HEK293 (cell line): ENCODE measurements at regions not wholly inside any gene's neighbourhood (a gene's known extent, or its start where the extent isn't known, plus 50 kb on each side); places are given as distances from the start of the nearest gene placed in this dataset.

Experiments
- REST ChIP-seq: fragments of 450-650 bp; formaldehyde crosslinking; IDR thresholded peaks from 2 replicates; pipeline ENCODE4 v1.5.1; 2016; ENCODE audit warnings: missing biosample characterization, missing genetic modification characterization
- ZEB2 ChIP-seq: fragments of 450-650 bp; formaldehyde crosslinking; IDR thresholded peaks from 2 replicates; pipeline ENCODE4 v1.5.1; 2016; ENCODE audit warnings: missing biosample characterization, missing genetic modification characterization
- ZIC2 ChIP-seq: fragments of 450-650 bp; formaldehyde crosslinking; IDR thresholded peaks from 2 replicates; pipeline ENCODE4 v1.5.1; 2016; ENCODE audit warnings: missing biosample characterization, missing genetic modification characterization
- ZNF138 ChIP-seq: fragments of 450-650 bp; formaldehyde crosslinking; IDR thresholded peaks from 2 replicates; pipeline ENCODE4 v1.5.1; 2016; ENCODE audit warnings: missing biosample characterization, missing genetic modification characterization, borderline replicate concordance
- ZNF670 ChIP-seq: fragments of 450-650 bp; formaldehyde crosslinking; IDR thresholded peaks from 2 replicates; pipeline ENCODE4 v1.5.1; 2016; ENCODE audit warnings: missing biosample characterization, missing genetic modification characterization, low read depth
- ZNF776 ChIP-seq: fragments of 450-650 bp; formaldehyde crosslinking; IDR thresholded peaks from 2 replicates; pipeline ENCODE4 v1.5.0; 2017; ENCODE audit warnings: missing biosample characterization, missing genetic modification characterization, borderline replicate concordance
- TF ChIP-seq, protein P1 (sequence below): fragments of 450-650 bp; formaldehyde crosslinking; IDR thresholded peaks from 2 replicates; pipeline ENCODE4 v1.5.1; 2016; ENCODE audit warnings: missing biosample characterization, missing genetic modification characterization
- TF ChIP-seq, protein P2 (sequence below): fragments of 450-650 bp; formaldehyde crosslinking; IDR thresholded peaks from 2 replicates; pipeline ENCODE4 v1.5.1; 2016; ENCODE audit warnings: missing biosample characterization, missing genetic modification characterization
- TF ChIP-seq, protein P3 (sequence below): fragments of 450-650 bp; formaldehyde crosslinking; conservative IDR thresholded peaks from 2 replicates; pipeline ENCODE4 v1.5.1; 2016; ENCODE audit warnings: low read depth, missing biosample characterization, missing genetic modification characterization

DNA sequence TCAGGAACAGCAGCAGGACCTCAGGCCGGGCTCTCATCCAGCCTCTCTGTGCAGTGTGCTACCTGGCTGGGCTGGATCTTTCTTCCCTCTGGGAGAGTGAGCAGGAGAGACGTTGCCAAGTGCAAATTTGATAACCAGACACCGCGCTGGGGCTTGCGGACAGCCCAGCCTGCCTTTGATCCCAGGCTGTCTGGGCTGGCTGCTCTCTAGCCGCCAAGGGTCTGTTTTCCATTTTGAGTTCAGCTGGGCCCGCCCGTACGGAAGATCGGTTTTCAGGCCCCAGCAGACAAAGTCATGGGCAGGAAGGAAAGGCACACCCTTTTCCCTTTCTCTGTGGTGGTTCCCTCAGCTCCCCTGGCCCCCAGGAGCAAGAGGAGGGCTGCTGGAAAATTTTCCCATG is 90.2 kb downstream of the CPZ start:
- TF ChIP-seq, protein P1, sequence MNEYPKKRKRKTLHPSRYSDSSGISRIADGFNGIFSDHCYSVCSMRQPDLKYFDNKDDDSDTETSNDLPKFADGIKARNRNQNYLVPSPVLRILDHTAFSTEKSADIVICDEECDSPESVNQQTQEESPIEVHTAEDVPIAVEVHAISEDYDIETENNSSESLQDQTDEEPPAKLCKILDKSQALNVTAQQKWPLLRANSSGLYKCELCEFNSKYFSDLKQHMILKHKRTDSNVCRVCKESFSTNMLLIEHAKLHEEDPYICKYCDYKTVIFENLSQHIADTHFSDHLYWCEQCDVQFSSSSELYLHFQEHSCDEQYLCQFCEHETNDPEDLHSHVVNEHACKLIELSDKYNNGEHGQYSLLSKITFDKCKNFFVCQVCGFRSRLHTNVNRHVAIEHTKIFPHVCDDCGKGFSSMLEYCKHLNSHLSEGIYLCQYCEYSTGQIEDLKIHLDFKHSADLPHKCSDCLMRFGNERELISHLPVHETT (tag by site-specific recombination) = no peak
- TF ChIP-seq ZNF776 (tag by site-specific recombination) = no peak
- TF ChIP-seq, protein P2, sequence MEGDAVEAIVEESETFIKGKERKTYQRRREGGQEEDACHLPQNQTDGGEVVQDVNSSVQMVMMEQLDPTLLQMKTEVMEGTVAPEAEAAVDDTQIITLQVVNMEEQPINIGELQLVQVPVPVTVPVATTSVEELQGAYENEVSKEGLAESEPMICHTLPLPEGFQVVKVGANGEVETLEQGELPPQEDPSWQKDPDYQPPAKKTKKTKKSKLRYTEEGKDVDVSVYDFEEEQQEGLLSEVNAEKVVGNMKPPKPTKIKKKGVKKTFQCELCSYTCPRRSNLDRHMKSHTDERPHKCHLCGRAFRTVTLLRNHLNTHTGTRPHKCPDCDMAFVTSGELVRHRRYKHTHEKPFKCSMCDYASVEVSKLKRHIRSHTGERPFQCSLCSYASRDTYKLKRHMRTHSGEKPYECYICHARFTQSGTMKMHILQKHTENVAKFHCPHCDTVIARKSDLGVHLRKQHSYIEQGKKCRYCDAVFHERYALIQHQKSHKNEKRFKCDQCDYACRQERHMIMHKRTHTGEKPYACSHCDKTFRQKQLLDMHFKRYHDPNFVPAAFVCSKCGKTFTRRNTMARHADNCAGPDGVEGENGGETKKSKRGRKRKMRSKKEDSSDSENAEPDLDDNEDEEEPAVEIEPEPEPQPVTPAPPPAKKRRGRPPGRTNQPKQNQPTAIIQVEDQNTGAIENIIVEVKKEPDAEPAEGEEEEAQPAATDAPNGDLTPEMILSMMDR (tag by site-specific recombination) = no peak
- no peak for TF ChIP-seq ZNF670 (tag by site-specific recombination)
- no peak for TF ChIP-seq ZIC2 (tag by site-specific recombination)
- no peak for TF ChIP-seq REST (tag by site-specific recombination)
- TF ChIP-seq, protein P3, sequence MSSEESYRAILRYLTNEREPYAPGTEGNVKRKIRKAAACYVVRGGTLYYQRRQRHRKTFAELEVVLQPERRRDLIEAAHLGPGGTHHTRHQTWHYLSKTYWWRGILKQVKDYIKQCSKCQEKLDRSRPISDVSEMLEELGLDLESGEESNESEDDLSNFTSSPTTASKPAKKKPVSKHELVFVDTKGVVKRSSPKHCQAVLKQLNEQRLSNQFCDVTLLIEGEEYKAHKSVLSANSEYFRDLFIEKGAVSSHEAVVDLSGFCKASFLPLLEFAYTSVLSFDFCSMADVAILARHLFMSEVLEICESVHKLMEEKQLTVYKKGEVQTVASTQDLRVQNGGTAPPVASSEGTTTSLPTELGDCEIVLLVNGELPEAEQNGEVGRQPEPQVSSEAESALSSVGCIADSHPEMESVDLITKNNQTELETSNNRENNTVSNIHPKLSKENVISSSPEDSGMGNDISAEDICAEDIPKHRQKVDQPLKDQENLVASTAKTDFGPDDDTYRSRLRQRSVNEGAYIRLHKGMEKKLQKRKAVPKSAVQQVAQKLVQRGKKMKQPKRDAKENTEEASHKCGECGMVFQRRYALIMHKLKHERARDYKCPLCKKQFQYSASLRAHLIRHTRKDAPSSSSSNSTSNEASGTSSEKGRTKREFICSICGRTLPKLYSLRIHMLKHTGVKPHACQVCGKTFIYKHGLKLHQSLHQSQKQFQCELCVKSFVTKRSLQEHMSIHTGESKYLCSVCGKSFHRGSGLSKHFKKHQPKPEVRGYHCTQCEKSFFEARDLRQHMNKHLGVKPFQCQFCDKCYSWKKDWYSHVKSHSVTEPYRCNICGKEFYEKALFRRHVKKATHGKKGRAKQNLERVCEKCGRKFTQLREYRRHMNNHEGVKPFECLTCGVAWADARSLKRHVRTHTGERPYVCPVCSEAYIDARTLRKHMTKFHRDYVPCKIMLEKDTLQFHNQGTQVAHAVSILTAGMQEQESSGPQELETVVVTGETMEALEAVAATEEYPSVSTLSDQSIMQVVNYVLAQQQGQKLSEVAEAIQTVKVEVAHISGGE (tag by site-specific recombination) = no peak
- TF ChIP-seq ZNF138 (tag by site-specific recombination) = no peak
- TF ChIP-seq ZEB2 (tag by site-specific recombination) = no peak
